Smooth muscle cell (in vitro differentiated cells): ENCODE measurements at regions not wholly inside any gene's neighbourhood (a gene's known extent, or its start where the extent isn't known, plus 50 kb on each side); places are given as distances from the start of the nearest gene placed in this dataset.
"Not testable (repeated sequence)": the region's sequence is repeated elsewhere in the genome, so short reads cannot be mapped to it uniquely, and the experiment has no call there.

Experiments
- DNase-seq: peaks from one replicate; lab custom pipeline; 2025; ENCODE audit not compliant: unreplicated experiment; lab: John Stamatoyannopoulos, UW
- H2AFZ ChIP-seq: fragments of 200-600 bp; sonication (generic); 2 replicates; pipeline ENCODE4 v1.6.0; 2016; ENCODE audit warnings: antibody characterized with exemption, low read depth, mild to moderate bottlenecking
- H3F3A ChIP-seq: fragments of 200-600 bp; sonication (generic); 2 replicates; pipeline ENCODE4 v1.6.0; 2017; ENCODE audit warnings: antibody characterized with exemption, low read depth
- H3K27ac ChIP-seq: fragments of 200-600 bp; sonication (generic); 2 replicates; pipeline ENCODE4 v1.5.1; 2016; ENCODE audit warnings: low read depth, mild to moderate bottlenecking
- H3K27me3 ChIP-seq: fragments of 200-600 bp; sonication (generic); 2 replicates; pipeline ENCODE4 v1.6.1; 2016; ENCODE audit warnings: low read depth, mild to moderate bottlenecking
- H3K36me3 ChIP-seq: fragments of 200-600 bp; sonication (generic); 2 replicates; pipeline ENCODE4 v1.5.1; 2016; ENCODE audit warnings: low read depth
- H3K4me1 ChIP-seq: fragments of 200-600 bp; sonication (generic); 2 replicates; pipeline ENCODE4 v1.5.1; 2016; ENCODE audit warnings: low read depth
- H3K4me2 ChIP-seq: fragments of 200-600 bp; sonication (generic); 2 replicates; pipeline ENCODE4 v1.6.0; 2016; ENCODE audit warnings: mild to moderate bottlenecking
- H3K4me3 ChIP-seq: fragments of 200-600 bp; sonication (generic); 2 replicates; pipeline ENCODE4 v1.5.1; 2016; ENCODE audit warnings: mild to moderate bottlenecking
- H3K79me2 ChIP-seq: fragments of 200-600 bp; sonication (generic); 2 replicates; pipeline ENCODE4 v1.6.0; 2016; ENCODE audit warnings: low read depth, mild to moderate bottlenecking
- H3K9ac ChIP-seq: fragments of 200-600 bp; sonication (generic); 2 replicates; pipeline ENCODE4 v1.6.0; 2016; ENCODE audit warnings: low read depth
- H3K9me3 ChIP-seq: fragments of 200-600 bp; sonication (generic); replicated peaks from 2 replicates; pipeline ENCODE4 v1.5.1; 2016; ENCODE audit warnings: low read depth
- H4K20me1 ChIP-seq: fragments of 200-600 bp; sonication (generic); 2 replicates; pipeline ENCODE4 v1.6.0; 2016; ENCODE audit warnings: low read depth
- CTCF ChIP-seq: fragments of 200-600 bp; sonication (generic); IDR thresholded peaks from 2 replicates; pipeline ENCODE4 v1.5.1; 2017; ENCODE audit warnings: borderline replicate concordance, mild to moderate bottlenecking, antibody characterized with exemption; ENCODE audit not compliant: insufficient read depth, poor library complexity, severe bottlenecking
- WGBS: methylation state at CpG from one replicate; pipeline ENCODE4 v1.1.7; 2016; ENCODE audit warnings: low lambda C conversion rate; 5-methylcytosine and 5-hydroxymethylcytosine counted together

- no peak overlapping the region for H3K27ac ChIP-seq
- peaks cover 4% of the 10 kb centered on the region for H3K9me3 ChIP-seq
- no peaks in the 10 kb centered on the region for H3K4me1 ChIP-seq
- no peaks in the 10 kb centered on the region for H4K20me1 ChIP-seq
- H3K9ac ChIP-seq = no peak overlapping the region
- H3K4me2 ChIP-seq = no peak overlapping the region
- no peak overlapping the region for H2AFZ ChIP-seq
- DNase-seq = no peak
- H3F3A ChIP-seq = no peaks in the 10 kb centered on the region
- no peak overlapping the region for H3K4me3 ChIP-seq
- 67% methylated on average over 5 of the region's 5 CpGs for WGBS
- no peak for TF ChIP-seq CTCF
- H3K36me3 ChIP-seq = no peaks in the 10 kb centered on the region
- H3K79me2 ChIP-seq = no peaks in the 10 kb centered on the region
- no peaks in the 10 kb centered on the region for H3K27me3 ChIP-seq
Observed at GRCh38 chr15:25250011-25250596, 188.7 kb downstream of the UBE3A start.

GRCh38 chr15:25250906-25251622 is 187.8 kb downstream of the UBE3A start:
- Histone ChIP-seq H2AFZ (no peak overlapping the region), H3K27me3 (no peaks in the 10 kb centered on the region), H3K9me3 (peaks cover 4% of the 10 kb centered on the region), H3K4me2 (no peak overlapping the region), H3F3A (no peaks in the 10 kb centered on the region), H3K9ac (no peak overlapping the region), H3K4me3 (no peak overlapping the region), H3K4me1 (no peaks in the 10 kb centered on the region), H3K27ac (no peak overlapping the region), H3K36me3 (no peaks in the 10 kb centered on the region), H4K20me1 (no peaks in the 10 kb centered on the region), H3K79me2 (no peaks in the 10 kb centered on the region)
- DNase-seq = no peak
- TF ChIP-seq CTCF = no peak
- WGBS = 85% methylated on average over 12 of the region's 14 CpGs

- Histone ChIP-seq H3K4me2 (no peak overlapping the region), H3K4me3 (no peak overlapping the region), H2AFZ (no peak overlapping the region), H3K36me3 (no peaks in the 10 kb centered on the region), H4K20me1 (no peaks in the 10 kb centered on the region), H3F3A (no peaks in the 10 kb centered on the region), H3K79me2 (no peaks in the 10 kb centered on the region), H3K9me3 (peaks cover 4% of the 10 kb centered on the region), H3K4me1 (no peaks in the 10 kb centered on the region), H3K27me3 (no peaks in the 10 kb centered on the region), H3K27ac (no peak overlapping the region), H3K9ac (no peak overlapping the region)
- 81% methylated on average over 17 of the region's 17 CpGs for WGBS
- DNase-seq = no peak
- no peak for TF ChIP-seq CTCF
Observed at GRCh38 chr15:25251700-25252390, 187.0 kb downstream of the UBE3A start.

GRCh38 chr15:25253048-25253973 is 185.5 kb downstream of the UBE3A start:
- not testable (repeated sequence) for H3K4me3 ChIP-seq, H3K27ac ChIP-seq, H3K9me3 ChIP-seq, H3K79me2 ChIP-seq, H3F3A ChIP-seq, H3K4me2 ChIP-seq, DNase-seq, H3K27me3 ChIP-seq, H4K20me1 ChIP-seq, H3K9ac ChIP-seq, H3K4me1 ChIP-seq, H2AFZ ChIP-seq, H3K36me3 ChIP-seq
- WGBS = 93% methylated on average over 35 of the region's 35 CpGs
